SK-N-SH (cell line): ENCODE measurements at regions not wholly inside any gene's neighbourhood (a gene's known extent, or its start where the extent isn't known, plus 50 kb on each side); places are given as distances from the start of the nearest gene placed in this dataset.
A peak's percentile ranks its signal among the peaks of the same experiment; 100 is the strongest.

Source experiments
- CTCF ChIA-PET: fragments of 300-600, 350-600 bp; formaldehyde crosslinking; extraction: SDS; loops from one replicate; lab custom pipeline; 2021; lab: Yijun Ruan, JAX
- POLR2A ChIA-PET: fragments of 350-600 bp; sonication (Branson Sonifier 250); formaldehyde crosslinking; extraction: SDS; loops from one replicate; lab custom pipeline; 2020; ENCODE audit warnings: antibody characterized with exemption, inconsistent platforms; lab: Yijun Ruan, JAX
- DNase-seq: peaks from one replicate; pipeline ENCODE4 v3.0.0; 2012
- H2AFZ ChIP-seq: fragments of 200-600 bp; sonication (generic); 2 replicates; pipeline ENCODE4 v1.8.1; 2016; ENCODE audit warnings: antibody characterized with exemption, mild to moderate bottlenecking, low read depth
- H3F3A ChIP-seq: fragments of 200-600 bp; sonication (generic); replicated peaks from 2 replicates; pipeline ENCODE3; 2016; ENCODE audit warnings: antibody characterized with exemption, mild to moderate bottlenecking; ENCODE audit not compliant: insufficient read depth
- H3K27ac ChIP-seq, 2 experiments: fragments of 200-500 bp in 1 of 2; fragments of 200-600 bp in 1 of 2; sonication (Bioruptor generic) in 1 of 2; sonication (generic), shearing (Covaris generic) in 1 of 2; 2 replicates each; pipeline versions ENCODE4 v1.5.1 to v1.6.1; 2014 to 2016; ENCODE audit warnings: low read depth in 2 of 2, inconsistent platforms in 1 of 2, low read length in 1 of 2, mild to moderate bottlenecking in 1 of 2, mixed read lengths in 1 of 2
- H3K27me3 ChIP-seq: fragments of 200-600 bp; sonication (generic), shearing (Covaris generic); 2 replicates; pipeline ENCODE4 v1.6.1; 2016; ENCODE audit warnings: mixed run types; ENCODE audit not compliant: insufficient read depth
- H3K36me3 ChIP-seq, 2 experiments: fragments of 200-500 bp in 1 of 2; fragments of 200-600 bp in 1 of 2; sonication (Bioruptor generic) in 1 of 2; sonication (generic) in 1 of 2; replicated peaks in 1 of 2; 2 replicates each; pipeline versions ENCODE3 to v1.5.1; 2014 to 2016; ENCODE audit warnings: low read length in 1 of 2, mild to moderate bottlenecking in 1 of 2; ENCODE audit not compliant: insufficient read depth in 2 of 2, control insufficient read depth in 1 of 2
- H3K4me1 ChIP-seq, 2 experiments: fragments of 200-500 bp in 1 of 2; fragments of 200-600 bp in 1 of 2; sonication (Bioruptor generic) in 1 of 2; sonication (generic), shearing (Covaris generic) in 1 of 2; 2 replicates each; pipeline versions ENCODE4 v1.5.1 to v1.6.1; 2014 to 2016; ENCODE audit warnings: low read depth in 1 of 2, low read length in 1 of 2, mixed run types in 1 of 2; ENCODE audit not compliant: insufficient read depth in 2 of 2, control insufficient read depth in 1 of 2
- H3K4me2 ChIP-seq: fragments of 200-600 bp; sonication (generic), shearing (Covaris generic); 2 replicates; pipeline ENCODE4 v1.6.1; 2017; ENCODE audit warnings: mixed run types
- H3K4me3 ChIP-seq, 2 experiments: fragments of 200-500 bp in 1 of 2; fragments of 200-600 bp in 1 of 2; sonication (Bioruptor generic) in 1 of 2; sonication (generic), shearing (Covaris generic) in 1 of 2; 2 replicates each; pipeline versions ENCODE4 v1.5.1 to v1.8.1; 2014 to 2016; ENCODE audit warnings: low read depth in 2 of 2, inconsistent platforms in 1 of 2, low read length in 1 of 2, mild to moderate bottlenecking in 1 of 2, mixed read lengths in 1 of 2, moderate library complexity in 1 of 2
- H3K79me2 ChIP-seq: fragments of 200-600 bp; sonication (generic); 2 replicates; pipeline ENCODE4 v1.8.1; 2017; ENCODE audit warnings: mild to moderate bottlenecking; ENCODE audit not compliant: insufficient read depth
- H3K9ac ChIP-seq: fragments of 200-600 bp; sonication (generic); 2 replicates; pipeline ENCODE4 v1.6.1; 2017; ENCODE audit warnings: mixed run types
- H3K9me2 ChIP-seq: fragments of 200-600 bp; sonication (generic); 2 replicates; pipeline ENCODE4 v1.6.1; 2017; ENCODE audit warnings: mixed run types
- H3K9me3 ChIP-seq: fragments of 200-600 bp; sonication (generic); 2 replicates; pipeline ENCODE4 v1.6.1; 2017; ENCODE audit warnings: mixed run types, mild to moderate bottlenecking, moderate library complexity
- H4K20me1 ChIP-seq: fragments of 200-600 bp; sonication (generic); 2 replicates; pipeline ENCODE4 v1.6.1; 2017; ENCODE audit warnings: mild to moderate bottlenecking, mixed run types; ENCODE audit not compliant: insufficient read depth
- CTCF ChIP-seq: fragments of 200-600 bp; sonication (generic); IDR thresholded peaks from 2 replicates; pipeline ENCODE4 v1.6.1; 2017; ENCODE audit warnings: antibody characterized with exemption, mild to moderate bottlenecking, moderate library complexity
- ELF1 ChIP-seq: IDR thresholded peaks from 2 replicates; pipeline ENCODE4 v1.4.0; 2012
- EP300 ChIP-seq, 2 experiments: IDR thresholded peaks; 2 replicates each; pipeline versions ENCODE4 v1.4.0 to v1.6.1; 2012; ENCODE audit warnings: borderline replicate concordance in 1 of 2, low read depth in 1 of 2, low read length in 1 of 2
- EZH2phosphoT487 ChIP-seq: fragments of 200-600 bp; sonication (generic); IDR thresholded peaks from 2 replicates; pipeline ENCODE4 v1.6.1; 2017; ENCODE audit warnings: low read depth, mixed run types, mild to moderate bottlenecking, antibody characterized with exemption, moderate library complexity, borderline replicate concordance
- IRF3 ChIP-seq: fragments of 150-350 bp; IDR thresholded peaks from 2 replicates; pipeline ENCODE4 v1.6.1; 2016; ENCODE audit warnings: mild to moderate bottlenecking, low read depth, low read length
- NRF1 ChIP-seq: IDR thresholded peaks from 2 replicates; pipeline ENCODE4 v1.6.1; 2012; ENCODE audit warnings: low read depth, mild to moderate bottlenecking, low read length
- PBX3 ChIP-seq: IDR thresholded peaks from 2 replicates; pipeline ENCODE4; 2012
- POLR2AphosphoS5 ChIP-seq: IDR thresholded peaks from 2 replicates; pipeline ENCODE4 v1.6.1; 2012; ENCODE audit warnings: low read depth, low read length
- RXRA ChIP-seq: IDR thresholded peaks from 2 replicates; pipeline ENCODE4 v1.4.0; 2012; ENCODE audit warnings: low read depth, mild to moderate bottlenecking, borderline replicate concordance
- SIN3A ChIP-seq: IDR thresholded peaks from 2 replicates; pipeline ENCODE4 v1.6.1; 2012; ENCODE audit warnings: low read depth, mild to moderate bottlenecking, low read length, moderate library complexity, borderline replicate concordance
- SMC3 ChIP-seq: IDR thresholded peaks from 2 replicates; pipeline ENCODE4 v1.6.1; 2012; ENCODE audit warnings: low read depth, low read length, improper control_type of control experiment
- TAF1 ChIP-seq: IDR thresholded peaks from 2 replicates; pipeline ENCODE4 v1.6.1; 2012; ENCODE audit warnings: low read depth, mild to moderate bottlenecking, low read length, moderate library complexity, borderline replicate concordance
- USF1 ChIP-seq: IDR thresholded peaks from 2 replicates; pipeline ENCODE4 v1.4.0; 2012; ENCODE audit warnings: low read depth, borderline replicate concordance
- ZBTB33 ChIP-seq: IDR thresholded peaks from 2 replicates; pipeline ENCODE4 v1.4.0; 2012; ENCODE audit warnings: low read depth, borderline replicate concordance
- WGBS: methylation state at CpG from one replicate; pipeline ENCODE4 v1.1.6; 2017; ENCODE audit warnings: low lambda C conversion rate; 5-methylcytosine and 5-hydroxymethylcytosine counted together

GRCh38 chr10:53453196-53453595 is 680.6 kb upstream of the MBL2 start:
- no peak overlapping the region for H2AFZ ChIP-seq
- POLR2A ChIA-PET: no interaction called here
- CTCF ChIA-PET: no interaction called here

GRCh38 chr10:53447576-53447975 is 675.0 kb upstream of the MBL2 start:
- DNase-seq: no peak
- CTCF ChIA-PET: no interaction called here
- no peaks in the 10 kb centered on the region for H3K36me3 ChIP-seq
- no peaks in the 10 kb centered on the region for H3K9me3 ChIP-seq
- no peaks in the 10 kb centered on the region for H3K79me2 ChIP-seq
- POLR2A ChIA-PET: no interaction called here
- H3K4me3 ChIP-seq: no peak overlapping the region
- H3K4me2 ChIP-seq: no peak overlapping the region
- no peaks in the 10 kb centered on the region for H3K4me1 ChIP-seq
- no CpG with 5 or more reads among the region's 1 CpG for WGBS
- H4K20me1 ChIP-seq: no peaks in the 10 kb centered on the region
- H3K9ac ChIP-seq: no peak overlapping the region
- no peak overlapping the region for H3K27ac ChIP-seq
- H3F3A ChIP-seq: no peaks in the 10 kb centered on the region
- no peaks in the 10 kb centered on the region for H3K27me3 ChIP-seq
- H2AFZ ChIP-seq: no peak overlapping the region
- no peaks in the 10 kb centered on the region for H3K9me2 ChIP-seq
- TF ChIP-seq SMC3 (no peak), PBX3 (no peak), ZBTB33 (no peak), EZH2phosphoT487 (no peak), TAF1 (no peak), IRF3 (no peak), SIN3A (no peak), USF1 (no peak), EP300 (IDR thresholded peaks at IDR 0.05; ENCODE audit: borderline replicate concordance in 1 of 2, low read depth in 1 of 2, low read length in 1 of 2) (no peak), POLR2AphosphoS5 (no peak)

More at GRCh38 chr10:53453196-53453595, 680.6 kb upstream of the MBL2 start:
- no peaks in the 10 kb centered on the region for H3K79me2 ChIP-seq
- no peaks in the 10 kb centered on the region for H3K9me3 ChIP-seq
- H3K9me2 ChIP-seq: no peaks in the 10 kb centered on the region
- 59% methylated on average over 1 of the region's 1 CpG for WGBS
- no peaks in the 10 kb centered on the region for H3K4me1 ChIP-seq
- H3K4me2 ChIP-seq: no peak overlapping the region
- peak; percentile 10 for DNase-seq
- no peaks in the 10 kb centered on the region for H4K20me1 ChIP-seq
- H3K36me3 ChIP-seq: no peaks in the 10 kb centered on the region
- no peak overlapping the region for H3K9ac ChIP-seq
- H3K27ac ChIP-seq: no peak overlapping the region
- no peak overlapping the region for H3K4me3 ChIP-seq
- H3F3A ChIP-seq: no peaks in the 10 kb centered on the region
- TF ChIP-seq ELF1 (no peak), RXRA (no peak), CTCF (peak; percentile 19; the same call in 1 of the 2 replicates), NRF1 (no peak)
- no peaks in the 10 kb centered on the region for H3K27me3 ChIP-seq
